H9 (cell line): ENCODE measurements at regions not wholly inside any gene's neighbourhood (a gene's known extent, or its start where the extent isn't known, plus 50 kb on each side); places are given as distances from the start of the nearest gene placed in this dataset.

Experiments used
- DNase-seq: peaks from one replicate; pipeline ENCODE4 v3.0.0-alpha.2; 2017
- H2AFZ ChIP-seq: one replicate; pipeline ENCODE4 v1.6.1; 2013; ENCODE audit warnings: mild to moderate bottlenecking, low read length, control low read depth, moderate library complexity
- H2AK5ac ChIP-seq: 2 replicates; pipeline ENCODE4 v1.6.1; 2013; ENCODE audit warnings: low read length, control low read depth, mixed read lengths; ENCODE audit not compliant: insufficient read length
- H2BK120ac ChIP-seq: one replicate; pipeline ENCODE4 v1.6.1; 2013; ENCODE audit warnings: low read depth, mild to moderate bottlenecking, low read length, control low read depth, inconsistent platforms; ENCODE audit not compliant: poor library complexity, severe bottlenecking
- H2BK12ac ChIP-seq: 2 replicates; pipeline ENCODE4 v1.6.1; 2013; ENCODE audit warnings: low read length, control low read depth, mixed read lengths, low read depth; ENCODE audit not compliant: insufficient read length
- H2BK15ac ChIP-seq: 2 replicates; pipeline ENCODE4 v1.6.1; 2013; ENCODE audit warnings: low read depth, low read length, control low read depth
- H2BK20ac ChIP-seq: one replicate; pipeline ENCODE4 v1.6.1; 2013; ENCODE audit warnings: low read depth, mild to moderate bottlenecking, low read length, control low read depth, inconsistent platforms; ENCODE audit not compliant: poor library complexity, severe bottlenecking
- H2BK5ac ChIP-seq: 2 replicates; pipeline ENCODE4 v1.6.1; 2013; ENCODE audit warnings: low read length, control low read depth, mixed read lengths; ENCODE audit not compliant: insufficient read length
- H3K14ac ChIP-seq: 2 replicates; pipeline ENCODE4 v1.6.1; 2013; ENCODE audit warnings: low read length, control low read depth; ENCODE audit not compliant: insufficient read depth
- H3K18ac ChIP-seq: 2 replicates; pipeline ENCODE4 v1.6.1; 2013; ENCODE audit warnings: low read depth, mild to moderate bottlenecking, mixed read lengths, low read length, control low read depth; ENCODE audit not compliant: insufficient read length
- H3K23ac ChIP-seq: 2 replicates; pipeline ENCODE4 v1.6.1; 2013; ENCODE audit warnings: low read length, control low read depth, mixed read lengths, low read depth; ENCODE audit not compliant: insufficient read length
- H3K23me2 ChIP-seq: 2 replicates; pipeline ENCODE4 v1.6.1; 2013; ENCODE audit warnings: low read depth, mild to moderate bottlenecking, mixed read lengths, low read length, control low read depth; ENCODE audit not compliant: insufficient read length, poor library complexity, severe bottlenecking
- H3K27ac ChIP-seq: 2 replicates; pipeline ENCODE4 v1.5.1; 2013; ENCODE audit warnings: low read length, control low read depth, mixed read lengths, low read depth; ENCODE audit not compliant: insufficient read length
- H3K27me3 ChIP-seq: 2 replicates; pipeline ENCODE4 v1.6.1; 2013; ENCODE audit warnings: low read length, control low read depth, inconsistent platforms; ENCODE audit not compliant: insufficient read depth
- H3K4ac ChIP-seq: 2 replicates; pipeline ENCODE4 v1.6.1; 2013; ENCODE audit warnings: low read depth, mild to moderate bottlenecking, control low read depth, inconsistent platforms, low read length, moderate library complexity
- H3K4me1 ChIP-seq: 2 replicates; pipeline ENCODE4 v1.6.1; 2013; ENCODE audit warnings: low read length, control low read depth, inconsistent platforms; ENCODE audit not compliant: insufficient read depth
- H3K4me2 ChIP-seq: 2 replicates; pipeline ENCODE4 v1.6.1; 2013; ENCODE audit warnings: low read length, control low read depth, mixed read lengths; ENCODE audit not compliant: insufficient read length, insufficient read depth
- H3K56ac ChIP-seq: 2 replicates; pipeline ENCODE4 v1.6.1; 2013; ENCODE audit warnings: low read depth, mild to moderate bottlenecking, mixed read lengths, low read length, control low read depth; ENCODE audit not compliant: insufficient read length
- H3K79me1 ChIP-seq: 2 replicates; pipeline ENCODE4 v1.6.1; 2013; ENCODE audit warnings: low read depth, mild to moderate bottlenecking, moderate library complexity, low read length, control low read depth, inconsistent platforms; ENCODE audit not compliant: insufficient read depth, poor library complexity, severe bottlenecking
- H3K79me2 ChIP-seq: 2 replicates; pipeline ENCODE4 v1.6.1; 2013; ENCODE audit warnings: low read length, control low read depth, inconsistent platforms; ENCODE audit not compliant: insufficient read depth
- H3K9ac ChIP-seq: 2 replicates; pipeline ENCODE4 v1.6.1; 2013; ENCODE audit warnings: low read length, control low read depth, mixed read lengths; ENCODE audit not compliant: insufficient read length; ENCODE audit errors: extremely low read depth
- H3K9me3 ChIP-seq: one replicate; pipeline ENCODE4 v1.6.1; 2013; ENCODE audit warnings: low read depth, low read length, inconsistent platforms; ENCODE audit not compliant: control insufficient read depth
- H3T11ph ChIP-seq: one replicate; pipeline ENCODE4 v1.6.1; 2013; ENCODE audit warnings: mild to moderate bottlenecking, low read length, control low read depth, inconsistent platforms
- H4K20me1 ChIP-seq: one replicate; pipeline ENCODE4 v1.6.1; 2013; ENCODE audit not compliant: control insufficient read depth, insufficient read length, insufficient read depth
- H4K5ac ChIP-seq: 2 replicates; pipeline ENCODE4 v1.6.1; 2013; ENCODE audit warnings: low read depth, mild to moderate bottlenecking, mixed read lengths, low read length, control low read depth; ENCODE audit not compliant: insufficient read length
- H4K8ac ChIP-seq: replicated peaks from 2 replicates; pipeline ENCODE4 v1.6.1; 2013; ENCODE audit warnings: low read length, control low read depth, mixed read lengths, low read depth; ENCODE audit not compliant: insufficient read length
- H4K91ac ChIP-seq: 2 replicates; pipeline ENCODE4 v1.6.1; 2013; ENCODE audit warnings: low read depth, mild to moderate bottlenecking, moderate library complexity, mixed read lengths, low read length, control low read depth; ENCODE audit not compliant: insufficient read length
- H3K27ac Mint-ChIP-seq, 3 experiments: 2 replicates in 2 of 3; 3 replicates in 1 of 3; pipeline ENCODE4 v1.8.0; 2020 to 2021; ENCODE audit warnings: mixed read lengths in 3 of 3, mild to moderate bottlenecking in 1 of 3, moderate library complexity in 1 of 3
- H3K27me3 Mint-ChIP-seq: 2 replicates; pipeline ENCODE4 v1.8.0; 2021; ENCODE audit warnings: low read depth, mild to moderate bottlenecking, moderate library complexity, mixed read lengths
- H3K36me3 Mint-ChIP-seq, 3 experiments: 2 replicates in 2 of 3; 3 replicates in 1 of 3; pipeline ENCODE4 v1.8.0; 2020 to 2021; ENCODE audit warnings: low read depth in 3 of 3, mixed read lengths in 3 of 3; ENCODE audit not compliant: insufficient read depth in 1 of 3
- H3K4me1 Mint-ChIP-seq, 2 experiments: 2 replicates each; pipeline ENCODE4 v1.8.0; 2020; ENCODE audit warnings: mixed read lengths in 2 of 2
- H3K4me3 Mint-ChIP-seq, 2 experiments: 2 replicates in 1 of 2; 3 replicates in 1 of 2; pipeline ENCODE4 v1.8.0; 2020 to 2021; ENCODE audit warnings: mild to moderate bottlenecking in 2 of 2, mixed read lengths in 2 of 2, moderate library complexity in 1 of 2
- H3K9me3 Mint-ChIP-seq, 2 experiments: 2 replicates in 1 of 2; 3 replicates in 1 of 2; pipeline ENCODE4 v1.8.0; 2020; ENCODE audit warnings: mild to moderate bottlenecking in 2 of 2, mixed read lengths in 2 of 2, moderate library complexity in 1 of 2
- CTCF ChIP-seq: fragments of 200-600 bp; sonication (generic); conservative IDR thresholded peaks from 3 replicates; pipeline ENCODE4 v1.8.0; 2021; ENCODE audit warnings: antibody characterized with exemption, mild to moderate bottlenecking
- WGBS: extraction: QIAGEN DNeasy Blood & Tissue Kit; methylation state at CpG from one replicate; pipeline ENCODE4 v1.1.7; 2013; ENCODE audit warnings: missing lambda C conversion rate, low lambda C conversion rate, mixed read lengths; ENCODE audit not compliant: insufficient read length; ENCODE audit errors: extremely low coverage; 5-methylcytosine and 5-hydroxymethylcytosine counted together

GRCh38 chr10:78451592-78451991 lies 417.9 kb downstream of the RPS24 start:
- Histone ChIP-seq H2BK120ac (no peak overlapping the region), H3K79me1 (no peaks in the 10 kb centered on the region), H3K9ac (no peak overlapping the region), H2BK20ac (no peak overlapping the region), H3K4me1 (no peaks in the 10 kb centered on the region; the same call in 1 of the 2 replicates), H3K9me3 (no peaks in the 10 kb centered on the region), H3K4me2 (no peak overlapping the region), H2AK5ac (no peak overlapping the region), H4K8ac (no peak overlapping the region), H3K23me2 (no peaks in the 10 kb centered on the region), H3K27me3 (no peaks in the 10 kb centered on the region), H3K23ac (no peak overlapping the region), H3K18ac (no peak overlapping the region), H3K27ac (no peak overlapping the region), H2BK5ac (no peak overlapping the region), H3K56ac (no peak overlapping the region), H4K5ac (no peak overlapping the region), H2BK15ac (no peak overlapping the region), H4K91ac (no peak overlapping the region), H4K20me1 (no peaks in the 10 kb centered on the region), H3K79me2 (no peaks in the 10 kb centered on the region), H3T11ph (no peak overlapping the region), H3K14ac (peak overlapping the region; percentile 49; the same call in 1 of the 2 replicates), H2AFZ (no peak overlapping the region), H2BK12ac (no peak overlapping the region), H3K4ac (no peak overlapping the region)
- no peak for DNase-seq
- Mint-ChIP-seq H3K36me3 (no peaks in the 10 kb centered on the region; a peak in 1 of 7 replicates), H3K9me3 (no peaks in the 10 kb centered on the region), H3K4me3 (no peak overlapping the region), H3K27me3 (peaks cover 15% of the 10 kb centered on the region), H3K27ac (peak overlapping the region in 1 of 3 experiments; percentile 81; a peak in 1 of 7 replicates), H3K4me1 (peaks cover 11 to 17% of the 10 kb centered on the region in 2 experiments)
- no CpG with 5 or more reads among the region's 10 CpGs for WGBS
- TF ChIP-seq CTCF: no peak
